HG03442 (cell line): ENCODE measurements at regions not wholly inside any gene's neighbourhood (a gene's known extent, or its start where the extent isn't known, plus 50 kb on each side); places are given as distances from the start of the nearest gene placed in this dataset.
A peak's percentile ranks its signal among the peaks of the same experiment; 100 is the strongest.

Source experiments
- ATAC-seq: cut with Tn5 transposase; IDR thresholded peaks from one replicate; pipeline ENCODE4 v1.9.1; 2021; ENCODE audit warnings: mild to moderate bottlenecking, moderate library complexity; ENCODE audit not compliant: unreplicated experiment

DNA sequence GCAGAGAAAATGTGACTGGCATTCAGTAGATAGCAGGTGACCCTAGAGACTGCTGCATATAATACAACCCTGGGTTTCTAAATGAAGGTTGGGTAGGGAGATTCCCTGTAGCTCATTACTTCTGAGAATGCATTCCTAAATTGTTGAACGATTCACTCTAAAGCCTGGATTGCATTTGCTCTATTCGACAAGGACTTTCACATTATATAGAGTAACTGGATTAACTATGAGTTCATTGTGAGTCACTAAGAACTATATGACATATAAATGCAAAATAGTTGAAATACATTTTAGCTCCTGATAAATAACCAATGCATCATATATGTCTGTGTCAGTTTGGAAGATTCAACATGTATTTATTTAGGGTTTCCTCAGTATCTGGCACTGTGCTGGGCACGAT, 294.7 kb upstream of the CCDC54 start:
- ATAC-seq = no peak

DNA sequence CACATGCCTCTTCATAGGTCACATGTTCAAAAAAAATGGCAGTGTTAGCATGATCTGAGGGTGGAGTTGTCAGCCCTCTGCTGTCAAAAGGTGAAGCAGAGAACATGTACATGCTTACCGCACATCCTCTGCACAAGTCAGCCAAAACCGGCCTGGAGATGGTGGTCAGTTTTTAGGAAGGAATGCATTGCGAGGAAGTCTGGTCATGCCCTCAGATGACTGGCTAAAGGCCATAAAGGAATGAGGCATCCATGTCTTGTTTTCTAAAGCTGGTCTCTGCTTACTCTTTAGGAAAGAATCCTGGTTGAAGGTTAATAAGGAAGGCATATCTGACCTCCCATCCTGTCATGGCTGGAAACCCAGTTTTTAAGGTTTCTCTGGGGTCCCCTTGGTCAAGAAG, 292.0 kb upstream of the CCDC54 start:
- no peak for ATAC-seq

DNA sequence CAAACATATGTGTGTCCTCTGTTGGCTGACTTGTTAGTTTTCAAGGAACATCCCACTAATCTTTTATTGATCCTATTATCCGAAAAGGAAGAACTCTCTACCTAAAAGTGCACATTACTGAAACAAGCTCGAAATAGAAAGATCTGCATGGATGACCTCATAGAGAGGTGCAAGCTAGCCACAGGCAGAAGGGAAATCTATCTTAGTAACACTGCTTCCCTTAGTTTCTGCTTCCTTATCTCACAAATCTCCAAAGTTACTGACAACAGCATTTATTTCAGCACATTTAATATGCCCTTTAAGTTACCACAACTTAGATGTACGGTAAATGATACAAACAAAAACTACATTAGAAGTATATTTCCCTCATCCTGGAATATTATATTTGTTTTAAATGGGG, 285.1 kb upstream of the CCDC54 start:
- ATAC-seq = no peak

DNA sequence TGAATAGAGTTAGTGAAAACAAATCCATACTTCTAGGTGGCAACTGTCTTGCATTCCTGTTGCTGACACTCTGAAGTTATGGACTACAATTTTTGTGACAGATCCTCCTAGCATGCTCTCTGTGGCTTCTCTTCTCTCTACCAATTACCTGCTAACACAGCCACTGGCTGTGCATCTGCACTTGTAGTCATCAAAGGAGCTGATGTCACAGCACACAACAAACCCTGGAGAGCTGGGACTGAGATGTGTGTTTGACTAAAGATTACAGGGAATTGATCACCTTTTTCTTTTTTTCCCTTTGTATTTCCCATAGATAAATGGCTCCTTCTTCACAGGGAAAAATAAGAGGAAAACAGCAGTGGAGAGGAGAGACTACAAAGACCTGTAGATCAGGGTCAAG, 278.4 kb upstream of the CCDC54 start:
- no peak for ATAC-seq

DNA sequence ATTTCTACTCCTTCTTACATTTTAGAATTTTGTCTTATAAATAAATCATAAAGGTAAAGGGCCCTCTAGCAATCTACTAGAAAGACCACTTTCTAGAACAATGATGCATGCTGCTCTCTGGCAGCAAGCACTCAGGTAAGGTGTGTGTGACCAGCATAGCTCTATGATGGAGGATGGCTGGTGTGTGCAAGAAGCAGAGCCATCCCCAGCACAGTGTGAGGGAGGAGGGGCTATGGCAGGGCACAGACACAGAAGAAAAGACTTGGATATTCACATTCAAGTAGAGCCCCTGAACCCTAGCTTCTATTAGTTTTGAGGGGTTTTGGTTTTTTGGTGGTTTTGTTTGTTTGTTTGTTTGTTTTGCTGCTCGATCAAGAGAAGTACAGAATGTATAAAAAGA, 277.1 kb upstream of the CCDC54 start:
- ATAC-seq = no peak

DNA sequence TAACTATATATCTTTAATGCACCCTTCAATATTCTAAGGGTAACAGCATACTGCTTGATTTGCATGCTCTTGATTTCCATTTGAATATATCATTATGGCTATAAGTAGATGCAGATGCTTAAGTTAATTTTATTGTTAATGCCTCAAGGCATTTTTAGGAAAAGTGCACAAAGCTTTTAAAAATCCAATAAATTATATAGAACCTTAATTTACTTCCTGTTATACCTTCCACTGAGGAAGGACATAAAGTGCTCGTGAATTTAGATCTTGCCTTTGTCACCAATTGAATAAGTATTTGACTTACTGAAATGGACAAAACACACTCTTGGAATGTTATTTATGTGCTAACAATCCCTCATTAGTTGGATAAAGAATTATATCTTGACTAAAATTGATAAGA, 276.7 kb upstream of the CCDC54 start:
- no peak for ATAC-seq

DNA sequence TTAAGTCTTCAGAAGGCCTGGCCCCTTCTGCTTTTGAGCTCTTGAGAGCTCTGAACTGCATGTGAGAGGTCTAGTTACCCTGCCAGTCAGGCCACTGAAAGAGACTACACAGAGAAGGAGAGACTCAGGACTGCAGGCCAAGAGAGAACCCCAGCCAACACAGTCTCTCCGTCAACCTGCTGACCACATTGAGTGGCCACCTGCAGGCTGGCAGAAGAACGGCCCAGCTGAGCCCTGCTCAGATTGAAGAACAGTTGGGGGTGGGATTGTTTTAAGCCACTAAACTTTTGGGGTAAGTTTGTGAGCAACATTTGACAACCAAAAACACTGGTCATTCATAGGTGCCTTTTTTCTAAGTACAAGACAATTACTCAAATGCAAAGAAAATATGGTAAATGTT, 273.5 kb upstream of the CCDC54 start:
- no peak for ATAC-seq

DNA sequence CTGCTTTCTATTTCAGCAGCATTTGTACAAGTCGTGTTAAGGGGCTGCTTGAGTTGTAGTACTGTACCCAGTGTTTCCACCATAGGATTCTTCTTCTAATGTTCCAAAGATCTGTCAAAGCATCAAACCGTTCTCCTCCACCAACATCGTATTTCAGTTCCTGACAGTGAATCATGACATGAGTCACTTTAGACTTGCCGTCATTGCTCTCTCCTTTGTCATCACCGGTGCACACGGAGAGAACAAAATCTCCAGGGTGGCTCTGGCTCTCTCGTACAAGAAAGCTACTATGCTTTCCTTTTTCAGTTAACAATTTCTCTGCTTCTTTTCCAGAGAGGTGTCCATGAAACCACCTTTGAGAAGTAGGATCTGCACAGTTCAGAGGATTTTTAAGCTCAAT, 270.9 kb upstream of the CCDC54 start:
- ATAC-seq = no peak

DNA sequence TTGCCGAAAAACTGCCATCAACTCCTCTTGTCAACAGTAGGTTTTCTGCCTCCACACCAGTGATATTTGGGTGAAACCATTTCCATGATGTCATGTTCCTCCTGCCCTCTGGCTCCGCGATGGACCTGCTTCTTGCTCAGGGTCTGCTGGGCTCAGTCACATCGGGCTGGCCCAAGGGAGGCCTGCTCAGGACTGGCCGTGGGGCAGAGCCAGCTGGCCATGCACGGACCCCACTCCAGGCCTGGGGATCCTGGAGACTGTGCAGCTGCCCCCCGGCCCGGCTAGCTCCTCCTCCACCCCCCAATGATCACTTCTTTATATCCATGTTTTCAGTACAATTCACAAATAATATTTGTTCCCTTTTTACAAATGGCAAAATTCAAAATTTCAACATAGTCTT, 270.3 kb upstream of the CCDC54 start:
- ATAC-seq = no peak

DNA sequence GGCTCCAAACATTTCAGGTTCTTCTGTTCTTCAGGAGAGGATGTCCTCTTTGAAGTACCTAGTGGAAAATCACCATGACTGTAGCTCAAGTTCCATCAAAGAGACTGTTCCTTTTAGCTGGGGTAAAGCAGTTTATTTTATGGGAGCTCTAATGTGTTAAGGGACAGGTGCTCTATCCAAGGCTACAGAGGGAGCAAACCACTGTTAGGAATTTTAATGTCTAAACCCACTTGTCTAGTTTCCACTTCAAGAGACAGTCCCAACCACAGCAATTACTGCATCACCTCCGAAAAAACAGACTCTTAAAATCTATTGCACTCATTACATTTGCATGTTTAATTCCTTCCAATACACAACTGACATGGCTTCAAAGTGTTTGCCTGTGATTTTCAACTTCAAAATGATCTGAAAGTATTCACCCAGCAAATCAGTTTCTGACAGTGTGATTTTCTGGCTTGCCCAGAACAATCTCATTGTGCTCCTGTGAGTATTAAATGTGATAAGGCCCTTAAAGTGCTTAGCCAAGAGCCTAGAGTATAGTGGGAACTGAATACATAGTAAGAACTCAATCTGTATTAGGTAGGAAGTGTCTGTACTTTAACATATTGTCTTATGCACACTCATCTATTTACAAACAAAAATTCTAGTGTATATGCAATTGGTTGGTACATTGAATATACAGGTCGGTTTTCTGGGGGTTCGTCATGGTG, 266.5 kb upstream of the CCDC54 start:
- ATAC-seq = no peak

DNA sequence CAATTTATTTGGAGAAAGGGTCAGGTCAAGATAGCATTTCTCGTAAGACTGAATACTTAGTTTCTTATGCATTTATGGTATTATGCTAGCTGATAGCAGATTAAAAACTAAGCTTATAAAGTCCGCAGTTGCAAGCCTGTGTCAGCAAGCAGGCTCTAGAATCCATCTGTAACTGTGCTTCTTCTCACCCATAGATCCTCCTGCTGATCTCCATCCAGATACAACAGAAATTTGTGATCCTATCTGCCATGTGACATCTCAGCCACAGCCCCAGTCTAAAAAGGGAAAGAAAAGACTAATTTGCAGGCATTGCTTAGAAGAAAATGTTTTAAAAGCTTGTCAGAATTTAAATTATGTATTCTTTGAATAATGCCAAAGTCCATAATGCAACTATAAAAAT, 265.4 kb upstream of the CCDC54 start:
- ATAC-seq = no peak

DNA sequence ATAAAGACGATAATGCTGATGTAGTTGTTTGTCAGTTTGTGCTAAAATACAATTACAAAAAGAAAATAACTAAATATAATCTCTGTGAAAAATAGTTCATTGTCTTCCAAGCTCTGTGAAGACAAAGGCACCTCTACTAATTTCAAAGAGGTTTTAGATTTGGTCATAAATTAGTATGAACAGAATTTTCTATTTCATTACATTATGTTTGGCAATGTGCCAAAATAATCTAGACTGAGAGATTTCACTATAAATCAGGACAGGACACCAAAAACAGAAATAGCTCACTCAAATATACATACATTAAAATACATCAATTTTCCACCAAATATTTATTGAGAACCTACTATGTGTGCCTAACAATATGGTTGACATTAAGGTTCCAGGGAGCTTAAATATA, 264.9 kb upstream of the CCDC54 start:
- no peak for ATAC-seq

DNA sequence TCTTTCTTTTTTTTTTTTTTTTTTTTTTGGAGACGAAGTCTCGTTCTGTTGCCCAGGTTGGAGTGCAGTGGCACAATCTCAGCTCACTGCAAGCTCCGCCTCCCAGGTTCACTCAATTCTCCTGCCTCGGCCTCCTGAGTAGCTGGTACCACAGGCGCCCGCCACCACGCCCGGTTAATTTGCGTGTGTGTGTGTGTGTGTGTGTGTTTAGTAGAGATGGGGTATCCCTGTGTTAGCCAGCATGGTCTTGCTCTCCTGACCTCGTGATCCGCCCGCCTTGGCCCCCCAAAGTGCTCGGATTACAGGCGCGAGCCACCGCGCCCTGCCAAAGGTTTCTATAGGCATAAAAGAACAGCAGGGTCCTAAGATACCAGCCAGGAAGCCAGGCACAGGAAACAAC, 261.0 kb upstream of the CCDC54 start:
- no peak for ATAC-seq

DNA sequence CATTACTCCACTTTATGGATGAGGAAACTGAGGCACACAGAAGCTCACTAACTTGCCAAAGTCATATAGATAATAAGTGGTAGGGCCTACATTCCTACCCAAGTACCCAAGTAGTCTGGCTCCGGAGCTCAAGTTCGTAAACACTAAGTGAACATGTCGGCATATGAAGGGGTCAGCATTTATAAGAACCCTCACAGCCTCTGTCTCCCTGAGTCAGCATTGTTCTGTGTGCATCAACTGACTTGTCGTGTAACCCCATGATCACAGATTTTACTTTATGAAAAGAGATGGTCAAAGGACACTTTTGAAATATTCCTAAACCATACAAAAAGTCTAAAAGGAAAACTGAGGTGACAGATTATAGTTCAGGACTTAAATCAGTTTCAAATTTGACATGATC, 260.1 kb upstream of the CCDC54 start:
- ATAC-seq = no peak

DNA sequence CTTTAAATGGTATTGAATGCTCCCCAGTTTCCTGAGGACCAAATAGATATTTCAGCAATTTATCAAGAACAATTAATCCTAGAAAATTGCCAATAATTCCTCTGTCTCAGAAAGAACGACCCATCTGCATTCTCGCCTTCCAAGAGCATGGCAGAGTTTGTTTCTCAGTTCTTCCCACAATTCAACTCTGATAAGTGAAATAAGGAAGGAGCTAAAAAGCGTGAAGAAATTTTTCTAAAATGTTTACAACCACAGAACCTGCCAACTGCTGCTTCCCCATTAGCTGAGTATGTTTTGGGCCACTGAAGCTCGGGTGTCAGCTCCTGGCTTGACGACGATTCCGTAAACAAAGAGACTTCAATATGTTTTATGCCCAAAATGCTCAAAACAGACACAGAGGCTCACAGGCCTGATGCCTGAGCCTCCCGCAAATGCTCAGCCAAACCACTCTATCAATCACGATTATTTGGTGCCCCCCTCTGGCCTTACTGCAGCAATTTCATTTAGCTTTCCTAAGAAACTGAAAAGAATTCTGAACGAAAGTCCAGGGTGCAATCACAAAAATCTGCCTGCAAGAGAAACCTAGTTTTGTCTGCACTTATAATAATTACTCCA, 259.2 kb upstream of the CCDC54 start:
- ATAC-seq = peak; percentile 64

DNA sequence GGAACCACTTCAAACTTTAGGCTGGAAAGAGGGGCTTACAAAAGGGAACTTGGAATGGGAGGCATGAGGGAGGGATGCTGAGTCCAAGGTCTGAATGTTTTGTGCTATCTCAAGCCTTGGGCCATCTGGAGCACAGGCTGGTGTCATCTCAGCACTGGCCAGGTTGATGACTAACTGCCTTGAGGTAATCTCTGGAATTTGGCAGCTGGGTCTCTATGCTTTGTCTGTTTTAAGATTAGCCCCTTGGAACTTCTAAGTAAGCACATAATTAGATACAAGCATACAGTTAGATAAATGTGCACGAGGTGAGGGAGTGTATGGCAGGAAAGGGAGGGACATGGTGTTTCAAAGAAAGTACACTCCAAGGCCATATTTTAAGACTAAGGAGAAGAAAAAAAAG, 252.4 kb upstream of the CCDC54 start:
- no peak for ATAC-seq

DNA sequence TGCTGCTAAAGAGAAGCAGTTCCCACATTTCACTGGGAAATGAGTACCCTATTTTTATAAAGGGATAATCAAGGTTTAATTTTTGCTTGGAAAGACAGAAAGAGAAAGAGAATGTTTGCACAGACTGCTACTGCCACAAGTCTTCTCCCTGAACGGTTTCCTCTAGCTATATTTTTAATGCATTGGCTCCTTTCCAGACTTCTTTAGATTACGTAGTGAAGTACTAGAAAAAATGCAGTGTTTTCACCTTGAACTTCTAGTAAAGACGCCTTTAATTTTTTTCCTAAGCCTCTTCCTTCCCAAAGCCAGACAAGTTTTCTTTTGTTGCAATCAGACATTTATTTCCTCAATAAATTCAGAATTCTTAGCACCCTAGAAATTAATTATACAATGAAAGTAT, 248.3 kb upstream of the CCDC54 start:
- ATAC-seq = no peak

DNA sequence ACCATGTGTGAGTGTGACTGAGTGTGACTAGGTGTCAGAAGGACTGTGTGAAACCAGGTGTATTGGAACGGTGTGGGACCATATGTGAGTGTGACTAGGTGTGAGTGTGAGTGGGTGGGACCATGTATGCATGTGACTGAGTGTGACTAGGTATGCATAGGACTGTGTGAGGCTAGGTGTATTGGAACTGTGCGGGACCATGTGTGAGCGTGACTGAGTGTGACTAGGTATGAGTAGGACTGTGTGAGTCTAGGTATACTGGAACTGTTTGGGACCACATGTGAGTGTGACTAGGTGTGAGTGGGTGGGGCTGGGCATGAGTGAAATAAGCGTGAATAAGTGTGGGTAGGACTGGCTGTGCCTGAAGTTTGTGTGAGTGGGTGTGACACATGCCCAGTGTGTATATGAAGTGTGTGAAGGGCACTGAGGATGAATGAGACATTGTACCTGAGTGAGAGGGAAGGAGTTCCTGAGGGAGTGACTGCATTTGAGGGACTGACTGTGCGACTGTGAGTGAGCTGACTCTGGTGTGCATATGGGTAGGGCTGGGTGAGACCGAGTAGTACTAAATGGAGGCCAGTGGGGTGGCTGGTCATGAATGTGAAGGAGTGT, 247.0 kb upstream of the CCDC54 start:
- ATAC-seq = no peak

DNA sequence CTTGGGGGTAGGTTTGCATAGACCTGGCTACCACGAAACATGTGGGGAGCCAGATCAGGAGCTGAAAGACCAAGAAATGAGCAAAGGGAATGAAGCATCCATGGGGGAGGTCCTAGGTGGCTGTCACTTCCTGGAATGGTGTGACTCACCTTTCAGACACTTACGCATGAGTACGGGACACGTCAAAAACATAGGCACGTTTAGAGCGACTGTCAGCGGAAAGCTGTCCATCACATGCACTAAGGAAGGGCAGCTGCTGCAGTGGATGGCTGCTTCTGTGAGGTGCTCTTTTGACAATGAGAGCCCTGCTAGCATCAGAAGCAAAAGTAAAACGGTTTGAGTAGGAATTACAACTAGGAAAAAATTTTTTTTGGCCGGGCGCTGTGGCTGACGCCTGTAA, 244.6 kb upstream of the CCDC54 start:
- no peak for ATAC-seq

DNA sequence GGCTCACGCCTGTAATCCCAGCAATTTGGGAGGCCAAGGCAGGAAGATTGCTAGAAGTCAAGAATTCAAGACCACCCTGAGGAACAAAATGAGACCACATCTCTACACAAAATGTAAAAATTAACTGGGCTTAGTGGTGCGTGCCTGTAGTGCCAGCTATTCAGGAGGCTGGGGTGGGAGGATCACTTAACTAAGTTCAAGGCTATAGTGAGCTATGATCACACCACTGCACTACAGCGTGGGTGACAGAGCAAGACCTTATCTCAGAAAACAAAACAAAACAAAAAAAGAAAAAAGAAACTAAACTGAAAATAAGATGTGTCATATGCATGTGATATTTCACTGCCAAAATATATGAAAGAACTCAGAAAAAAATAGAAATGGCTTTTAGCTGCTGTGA, 243.3 kb upstream of the CCDC54 start:
- no peak for ATAC-seq

DNA sequence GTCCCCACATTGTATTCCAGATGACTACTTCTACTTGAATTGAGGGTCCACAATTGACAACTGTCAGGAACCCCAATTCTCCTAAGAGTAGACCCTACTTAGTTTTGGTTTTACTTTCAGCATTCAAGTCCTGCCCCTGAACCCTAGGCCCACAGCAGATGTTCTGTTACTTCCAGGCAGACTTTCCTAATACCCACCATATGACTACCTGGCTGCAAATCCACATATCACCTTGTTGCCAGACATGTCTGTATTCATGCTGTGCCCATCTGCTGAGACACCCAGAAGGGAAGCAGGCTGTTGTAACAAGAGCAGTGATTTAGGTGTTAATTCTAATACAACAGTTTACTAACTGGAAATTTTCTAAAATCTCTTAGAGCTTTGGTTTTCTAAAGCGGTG, 235.1 kb upstream of the CCDC54 start:
- ATAC-seq = no peak

DNA sequence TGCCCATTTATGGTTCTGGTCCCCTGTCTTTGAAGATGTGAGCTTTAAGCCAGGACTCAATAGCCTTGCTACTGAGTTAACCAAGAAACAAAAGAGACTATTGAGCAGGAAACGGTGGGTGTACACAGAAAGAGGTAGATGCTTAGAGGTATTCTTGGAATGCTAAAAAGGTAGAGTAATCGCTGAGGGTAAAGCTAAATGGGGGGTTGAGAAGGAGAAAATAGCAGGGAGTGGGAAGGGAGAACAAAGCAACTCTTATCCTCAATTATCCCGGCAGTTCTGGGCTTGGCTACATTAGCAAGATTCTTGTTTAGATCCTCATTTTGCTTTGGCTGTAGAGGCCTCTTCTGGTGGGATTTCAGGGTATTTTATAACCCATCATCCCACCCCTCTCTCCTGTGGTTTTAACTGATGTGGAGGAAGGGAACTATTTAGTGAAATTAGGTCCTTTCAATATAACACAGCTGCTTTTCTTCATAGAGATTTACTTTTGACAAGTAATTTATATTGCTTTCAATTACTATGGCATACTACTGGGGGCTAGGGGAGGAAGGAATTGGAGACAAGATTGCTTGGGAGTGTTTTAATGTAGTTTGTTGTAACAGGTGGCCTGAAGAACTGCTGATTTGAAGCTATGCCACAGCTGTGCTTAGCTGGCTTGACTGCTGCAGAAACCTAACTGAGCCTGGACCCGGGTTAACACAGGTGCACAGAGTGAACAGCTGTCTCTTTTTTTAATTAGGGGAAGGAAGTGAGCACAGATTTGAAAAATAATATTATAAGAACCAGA, 234.3 kb upstream of the CCDC54 start:
- no peak for ATAC-seq
